Neural cell (in vitro differentiated cells): ENCODE measurements at regions not wholly inside any gene's neighbourhood (a gene's known extent, or its start where the extent isn't known, plus 50 kb on each side); places are given as distances from the start of the nearest gene placed in this dataset.
A peak's percentile ranks its signal among the peaks of the same experiment; 100 is the strongest.

Source experiments
- H2AFZ ChIP-seq: fragments of 200-600, 300-800 bp; sonication (generic), shearing (Covaris generic); 2 replicates; pipeline ENCODE4 v1.6.0; 2014; ENCODE audit warnings: low read depth, mild to moderate bottlenecking, antibody characterized with exemption, low read length, moderate library complexity
- H3F3A ChIP-seq: fragments of 200-600 bp; shearing (Covaris generic); 2 replicates; pipeline ENCODE4 v1.6.1; 2016; ENCODE audit warnings: mild to moderate bottlenecking, moderate library complexity, mixed read lengths, antibody characterized with exemption, low read length; ENCODE audit not compliant: insufficient read depth, poor library complexity, severe bottlenecking
- H3K27ac ChIP-seq: fragments of 200-600, 300-800 bp; sonication (generic), shearing (Covaris generic); 2 replicates; pipeline ENCODE4 v1.5.1; 2014; ENCODE audit warnings: mild to moderate bottlenecking, low read length, moderate library complexity
- H3K27me3 ChIP-seq: fragments of 300-800, 200-600 bp; sonication (generic), shearing (Covaris generic); 2 replicates; pipeline ENCODE4 v1.6.0; 2014; ENCODE audit warnings: mild to moderate bottlenecking, low read depth, low read length, moderate library complexity; ENCODE audit not compliant: insufficient read depth
- H3K36me3 ChIP-seq: fragments of 300-800, 200-600 bp; sonication (generic), shearing (Covaris generic); 2 replicates; pipeline ENCODE4 v1.5.1; 2014; ENCODE audit warnings: mild to moderate bottlenecking, antibody characterized with exemption, low read length, moderate library complexity; ENCODE audit not compliant: insufficient read depth
- H3K4me2 ChIP-seq: fragments of 300-800, 200-600 bp; sonication (generic), shearing (Covaris generic); 2 replicates; pipeline ENCODE4 v1.6.0; 2014; ENCODE audit warnings: mild to moderate bottlenecking, low read length
- H3K4me3 ChIP-seq: fragments of 300-800, 200-600 bp; sonication (generic), shearing (Covaris generic); 2 replicates; pipeline ENCODE4 v1.5.1; 2014; ENCODE audit warnings: mild to moderate bottlenecking, low read length, moderate library complexity
- H3K79me2 ChIP-seq: fragments of 200-600 bp; shearing (Covaris generic); replicated peaks from 2 replicates; pipeline ENCODE4 v1.6.0; 2014; ENCODE audit warnings: mild to moderate bottlenecking, low read length, moderate library complexity; ENCODE audit not compliant: insufficient read depth
- H3K9ac ChIP-seq: fragments of 300-800, 200-600 bp; sonication (generic), shearing (Covaris generic); 2 replicates; pipeline ENCODE4 v1.6.1; 2016; ENCODE audit warnings: mild to moderate bottlenecking, low read length, mixed read lengths
- H3K9me2 ChIP-seq: fragments of 200-600 bp; shearing (Covaris generic); 2 replicates; pipeline ENCODE4 v1.6.1; 2016; ENCODE audit warnings: mild to moderate bottlenecking, low read length, mixed read lengths; ENCODE audit not compliant: insufficient read depth
- H3K9me3 ChIP-seq: fragments of 200-600, 300-800 bp; sonication (generic), shearing (Covaris generic); 2 replicates; pipeline ENCODE4 v1.6.1; 2016; ENCODE audit warnings: mild to moderate bottlenecking, mixed run types, low read length, moderate library complexity, mixed read lengths
- H4K20me1 ChIP-seq: fragments of 200-600 bp; shearing (Covaris generic); 2 replicates; pipeline ENCODE4 v1.6.1; 2016; ENCODE audit warnings: mild to moderate bottlenecking, mixed run types; ENCODE audit not compliant: insufficient read depth
- EP300 ChIP-seq: fragments of 450-650 bp; conservative IDR thresholded peaks from 2 replicates; pipeline ENCODE4 v1.6.1; 2014; ENCODE audit warnings: antibody characterized with exemption, mild to moderate bottlenecking, moderate library complexity; ENCODE audit not compliant: poor library complexity, severe bottlenecking
- EZH2 ChIP-seq: fragments of 200-600, 300-800 bp; shearing (Covaris generic), sonication (generic); IDR thresholded peaks from 2 replicates; pipeline ENCODE4 v1.6.1; 2014; ENCODE audit warnings: antibody characterized with exemption, low read length, borderline replicate concordance, mild to moderate bottlenecking; ENCODE audit not compliant: insufficient read depth, poor library complexity, severe bottlenecking
- MXI1 ChIP-seq: fragments of 450-650 bp; conservative IDR thresholded peaks from 2 replicates; pipeline ENCODE4 v1.6.1; 2014; ENCODE audit warnings: antibody characterized with exemption, mild to moderate bottlenecking; ENCODE audit not compliant: poor library complexity, severe bottlenecking
- POLR2AphosphoS5 ChIP-seq: IDR thresholded peaks from 2 replicates; pipeline ENCODE4 v1.6.1; 2012
- RAD21 ChIP-seq: fragments of 450-650 bp; conservative IDR thresholded peaks from 2 replicates; pipeline ENCODE4 v1.6.1; 2014; ENCODE audit warnings: antibody characterized with exemption, mild to moderate bottlenecking, moderate library complexity
- SMC3 ChIP-seq: fragments of 450-650 bp; conservative IDR thresholded peaks from 2 replicates; pipeline ENCODE4 v1.6.1; 2014; ENCODE audit warnings: antibody characterized with exemption, mild to moderate bottlenecking, moderate library complexity; ENCODE audit not compliant: poor library complexity
- TAF1 ChIP-seq: IDR thresholded peaks from 2 replicates; pipeline ENCODE4 v1.6.1; 2012; ENCODE audit warnings: low read depth
- TF ChIP-seq, protein P1 (sequence below): fragments of 450-650 bp; IDR thresholded peaks from 2 replicates; pipeline ENCODE4 v1.5.1; 2014; ENCODE audit warnings: antibody characterized with exemption, mild to moderate bottlenecking, moderate library complexity; ENCODE audit not compliant: poor library complexity, severe bottlenecking
- TF ChIP-seq, protein P2 (sequence below): IDR thresholded peaks from 2 replicates; pipeline ENCODE4 v1.6.1; 2012; ENCODE audit warnings: borderline replicate concordance

DNA sequence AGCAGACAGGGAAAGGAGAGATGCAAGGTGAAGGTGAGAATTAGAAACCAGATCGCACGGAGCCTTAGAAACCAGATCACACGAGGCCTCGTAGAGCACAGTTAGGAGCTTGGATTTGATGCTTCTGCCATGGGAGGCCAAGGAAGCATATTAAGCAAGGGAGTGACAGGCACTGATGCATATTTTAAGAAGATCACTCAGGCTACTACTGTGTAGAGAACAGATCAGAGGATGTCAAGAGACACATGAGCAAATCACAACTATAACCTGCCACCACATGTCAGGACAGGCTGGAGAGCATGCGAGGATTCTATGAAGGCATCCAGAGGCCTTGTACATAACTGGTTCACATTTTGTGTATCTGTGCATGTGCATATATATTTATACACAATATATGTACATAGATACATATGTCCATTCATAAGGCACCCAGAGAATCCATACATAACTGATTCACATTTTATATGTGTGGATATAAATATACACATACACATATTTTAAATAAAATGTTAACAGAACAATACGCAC is 99.6 kb upstream of the FHIT start:
- Histone ChIP-seq H3K9me2 (no peaks in the 10 kb centered on the region), H3K79me2 (no peaks in the 10 kb centered on the region), H3K27ac (peak overlapping the region; percentile 8), H3K27me3 (no peaks in the 10 kb centered on the region), H3K9ac (no peak overlapping the region), H3K4me2 (no peak overlapping the region), H2AFZ (no peak overlapping the region), H3K4me3 (no peak overlapping the region), H3K9me3 (no peaks in the 10 kb centered on the region), H4K20me1 (no peaks in the 10 kb centered on the region), H3F3A (no peaks in the 10 kb centered on the region), H3K36me3 (no peaks in the 10 kb centered on the region)
- TF ChIP-seq EZH2 (no peak), MXI1 (no peak), EP300 (peak; percentile 37), SMC3 (no peak), RAD21 (no peak), TAF1 (no peak), POLR2AphosphoS5 (peak; percentile 41)
- TF ChIP-seq, protein P1, sequence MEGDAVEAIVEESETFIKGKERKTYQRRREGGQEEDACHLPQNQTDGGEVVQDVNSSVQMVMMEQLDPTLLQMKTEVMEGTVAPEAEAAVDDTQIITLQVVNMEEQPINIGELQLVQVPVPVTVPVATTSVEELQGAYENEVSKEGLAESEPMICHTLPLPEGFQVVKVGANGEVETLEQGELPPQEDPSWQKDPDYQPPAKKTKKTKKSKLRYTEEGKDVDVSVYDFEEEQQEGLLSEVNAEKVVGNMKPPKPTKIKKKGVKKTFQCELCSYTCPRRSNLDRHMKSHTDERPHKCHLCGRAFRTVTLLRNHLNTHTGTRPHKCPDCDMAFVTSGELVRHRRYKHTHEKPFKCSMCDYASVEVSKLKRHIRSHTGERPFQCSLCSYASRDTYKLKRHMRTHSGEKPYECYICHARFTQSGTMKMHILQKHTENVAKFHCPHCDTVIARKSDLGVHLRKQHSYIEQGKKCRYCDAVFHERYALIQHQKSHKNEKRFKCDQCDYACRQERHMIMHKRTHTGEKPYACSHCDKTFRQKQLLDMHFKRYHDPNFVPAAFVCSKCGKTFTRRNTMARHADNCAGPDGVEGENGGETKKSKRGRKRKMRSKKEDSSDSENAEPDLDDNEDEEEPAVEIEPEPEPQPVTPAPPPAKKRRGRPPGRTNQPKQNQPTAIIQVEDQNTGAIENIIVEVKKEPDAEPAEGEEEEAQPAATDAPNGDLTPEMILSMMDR: no peak
- TF ChIP-seq, protein P2, sequence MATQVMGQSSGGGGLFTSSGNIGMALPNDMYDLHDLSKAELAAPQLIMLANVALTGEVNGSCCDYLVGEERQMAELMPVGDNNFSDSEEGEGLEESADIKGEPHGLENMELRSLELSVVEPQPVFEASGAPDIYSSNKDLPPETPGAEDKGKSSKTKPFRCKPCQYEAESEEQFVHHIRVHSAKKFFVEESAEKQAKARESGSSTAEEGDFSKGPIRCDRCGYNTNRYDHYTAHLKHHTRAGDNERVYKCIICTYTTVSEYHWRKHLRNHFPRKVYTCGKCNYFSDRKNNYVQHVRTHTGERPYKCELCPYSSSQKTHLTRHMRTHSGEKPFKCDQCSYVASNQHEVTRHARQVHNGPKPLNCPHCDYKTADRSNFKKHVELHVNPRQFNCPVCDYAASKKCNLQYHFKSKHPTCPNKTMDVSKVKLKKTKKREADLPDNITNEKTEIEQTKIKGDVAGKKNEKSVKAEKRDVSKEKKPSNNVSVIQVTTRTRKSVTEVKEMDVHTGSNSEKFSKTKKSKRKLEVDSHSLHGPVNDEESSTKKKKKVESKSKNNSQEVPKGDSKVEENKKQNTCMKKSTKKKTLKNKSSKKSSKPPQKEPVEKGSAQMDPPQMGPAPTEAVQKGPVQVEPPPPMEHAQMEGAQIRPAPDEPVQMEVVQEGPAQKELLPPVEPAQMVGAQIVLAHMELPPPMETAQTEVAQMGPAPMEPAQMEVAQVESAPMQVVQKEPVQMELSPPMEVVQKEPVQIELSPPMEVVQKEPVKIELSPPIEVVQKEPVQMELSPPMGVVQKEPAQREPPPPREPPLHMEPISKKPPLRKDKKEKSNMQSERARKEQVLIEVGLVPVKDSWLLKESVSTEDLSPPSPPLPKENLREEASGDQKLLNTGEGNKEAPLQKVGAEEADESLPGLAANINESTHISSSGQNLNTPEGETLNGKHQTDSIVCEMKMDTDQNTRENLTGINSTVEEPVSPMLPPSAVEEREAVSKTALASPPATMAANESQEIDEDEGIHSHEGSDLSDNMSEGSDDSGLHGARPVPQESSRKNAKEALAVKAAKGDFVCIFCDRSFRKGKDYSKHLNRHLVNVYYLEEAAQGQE: no peak

DNA sequence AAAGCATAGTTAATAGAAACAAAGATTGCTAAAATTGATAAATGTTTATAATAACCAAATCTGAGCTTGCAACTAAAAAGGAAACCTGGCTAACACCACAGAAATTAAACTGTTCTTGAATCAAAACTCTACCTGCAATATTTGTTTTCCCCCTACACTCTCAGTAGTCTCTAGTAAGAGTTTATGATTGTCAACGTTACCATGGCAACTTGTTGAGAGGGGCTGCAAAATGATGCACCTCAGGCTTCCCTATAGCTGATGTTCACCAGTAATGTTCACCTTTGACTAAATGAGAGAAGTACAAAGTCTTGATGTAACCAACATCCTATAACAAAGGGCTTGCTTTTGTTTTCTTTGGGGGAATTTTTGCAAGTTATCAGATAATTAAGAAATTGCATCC is 101.1 kb upstream of the FHIT start:
- H3K9me2 ChIP-seq: no peaks in the 10 kb centered on the region
- no peaks in the 10 kb centered on the region for H4K20me1 ChIP-seq
- no peaks in the 10 kb centered on the region for H3K9me3 ChIP-seq
- TF ChIP-seq EZH2 (no peak), EP300 (peak; percentile 36)
- H2AFZ ChIP-seq: no peak overlapping the region
- H3F3A ChIP-seq: no peaks in the 10 kb centered on the region
- H3K4me2 ChIP-seq: no peak overlapping the region
- no peaks in the 10 kb centered on the region for H3K27me3 ChIP-seq
- H3K36me3 ChIP-seq: no peaks in the 10 kb centered on the region
- no peak overlapping the region for H3K9ac ChIP-seq
- no peak overlapping the region for H3K4me3 ChIP-seq
- peak overlapping the region; percentile 8 for H3K27ac ChIP-seq
- H3K79me2 ChIP-seq: no peaks in the 10 kb centered on the region
